RWPE2 (cell line): ENCODE measurements at regions not wholly inside any gene's neighbourhood (a gene's known extent, or its start where the extent isn't known, plus 50 kb on each side); places are given as distances from the start of the nearest gene placed in this dataset.

Experiments used
- ATAC-seq: fragments of 200-7000 bp; cut with Tn5 transposase; 3 replicates; pipeline ENCODE4 v1.9.1; 2021; ENCODE audit warnings: low read depth
- DNase-seq: peaks from one replicate; pipeline ENCODE4 v3.0.0-alpha.2; 2020; ENCODE audit warnings: low spot score
- H3K27ac ChIP-seq: fragments of 450-650 bp; 2 replicates; pipeline ENCODE4 v1.5.1; 2017; ENCODE audit warnings: mild to moderate bottlenecking; ENCODE audit not compliant: poor library complexity, severe bottlenecking
- H3K27me3 ChIP-seq: fragments of 250-450 bp; sonication (Bioruptor Pico); 2 replicates; pipeline ENCODE4 v1.5.1; 2021; ENCODE audit warnings: mild to moderate bottlenecking, moderate library complexity; ENCODE audit not compliant: insufficient read depth, poor library complexity, severe bottlenecking
- H3K36me3 ChIP-seq: fragments of 250-450 bp; sonication (Bioruptor Pico); 2 replicates; pipeline ENCODE4 v1.5.1; 2020; ENCODE audit warnings: low read depth, mild to moderate bottlenecking, moderate library complexity
- H3K4me1 ChIP-seq: fragments of 250-450 bp; sonication (Bioruptor Pico); 2 replicates; pipeline ENCODE4 v1.5.1; 2021; ENCODE audit warnings: mild to moderate bottlenecking, moderate library complexity; ENCODE audit not compliant: insufficient read depth, poor library complexity, severe bottlenecking
- H3K4me3 ChIP-seq: fragments of 250-450 bp; sonication (Bioruptor Pico); 2 replicates; pipeline ENCODE4 v1.5.1; 2021; ENCODE audit warnings: mild to moderate bottlenecking, moderate library complexity; ENCODE audit not compliant: severe bottlenecking
- H3K9me3 ChIP-seq: fragments of 250-450 bp; sonication (Bioruptor Pico); 2 replicates; pipeline ENCODE4 v1.5.1; 2021; ENCODE audit warnings: mild to moderate bottlenecking, moderate library complexity; ENCODE audit not compliant: severe bottlenecking
- TF ChIP-seq, protein P1 (sequence below): fragments of 450-650 bp; IDR thresholded peaks from one replicate; pipeline ENCODE4 v1.5.1; 2017; ENCODE audit warnings: mild to moderate bottlenecking, moderate library complexity; ENCODE audit not compliant: poor library complexity, severe bottlenecking

DNA sequence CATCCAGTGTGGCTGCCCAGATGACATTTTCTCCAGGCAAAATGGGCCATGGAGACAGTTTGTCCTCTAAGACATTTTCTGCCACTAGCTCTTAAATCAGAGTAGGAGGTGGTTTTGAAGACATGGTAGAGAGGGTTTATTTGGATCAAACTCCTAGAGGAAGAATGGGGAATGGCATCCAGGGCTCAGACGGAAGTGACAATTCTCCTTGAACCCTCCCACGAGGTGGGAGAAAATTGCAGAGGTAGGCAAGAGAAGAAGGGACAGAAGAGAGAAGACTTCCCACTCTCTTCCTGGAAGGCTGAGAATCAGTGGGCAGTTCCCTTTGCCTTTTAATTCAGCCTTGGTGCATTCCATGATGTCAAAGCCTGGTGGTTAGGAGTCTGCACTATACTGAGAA is 194.0 kb downstream of the SMIM20 start:
- no peak overlapping the region for H3K4me3 ChIP-seq
- DNase-seq, result no peak

DNA sequence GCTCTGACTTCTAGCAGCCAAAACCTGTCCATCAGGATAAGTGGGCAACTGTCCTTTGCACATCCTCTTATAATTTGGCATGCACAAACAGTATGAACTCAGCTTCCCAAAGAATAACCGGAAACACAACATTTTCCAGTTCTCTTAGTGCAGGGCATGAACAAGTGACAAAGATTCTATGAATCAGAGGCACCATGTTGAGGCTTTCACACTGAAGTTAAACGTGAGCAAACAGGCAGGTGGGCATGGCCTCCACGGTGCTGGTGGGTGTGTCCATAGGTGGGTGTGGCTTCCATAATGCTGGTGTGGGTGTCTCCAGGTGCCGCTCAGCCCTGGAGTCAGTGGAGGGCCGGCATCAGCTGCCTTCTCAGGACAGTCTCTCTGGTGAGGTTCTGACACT is 196.5 kb downstream of the SMIM20 start:
- TF ChIP-seq, protein P1, sequence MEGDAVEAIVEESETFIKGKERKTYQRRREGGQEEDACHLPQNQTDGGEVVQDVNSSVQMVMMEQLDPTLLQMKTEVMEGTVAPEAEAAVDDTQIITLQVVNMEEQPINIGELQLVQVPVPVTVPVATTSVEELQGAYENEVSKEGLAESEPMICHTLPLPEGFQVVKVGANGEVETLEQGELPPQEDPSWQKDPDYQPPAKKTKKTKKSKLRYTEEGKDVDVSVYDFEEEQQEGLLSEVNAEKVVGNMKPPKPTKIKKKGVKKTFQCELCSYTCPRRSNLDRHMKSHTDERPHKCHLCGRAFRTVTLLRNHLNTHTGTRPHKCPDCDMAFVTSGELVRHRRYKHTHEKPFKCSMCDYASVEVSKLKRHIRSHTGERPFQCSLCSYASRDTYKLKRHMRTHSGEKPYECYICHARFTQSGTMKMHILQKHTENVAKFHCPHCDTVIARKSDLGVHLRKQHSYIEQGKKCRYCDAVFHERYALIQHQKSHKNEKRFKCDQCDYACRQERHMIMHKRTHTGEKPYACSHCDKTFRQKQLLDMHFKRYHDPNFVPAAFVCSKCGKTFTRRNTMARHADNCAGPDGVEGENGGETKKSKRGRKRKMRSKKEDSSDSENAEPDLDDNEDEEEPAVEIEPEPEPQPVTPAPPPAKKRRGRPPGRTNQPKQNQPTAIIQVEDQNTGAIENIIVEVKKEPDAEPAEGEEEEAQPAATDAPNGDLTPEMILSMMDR, result no peak
- Histone ChIP-seq H3K27ac (no peak overlapping the region), H3K27me3 (no peaks in the 10 kb centered on the region), H3K4me1 (peaks cover 7% of the 10 kb centered on the region), H3K4me3 (no peak overlapping the region), H3K36me3 (no peaks in the 10 kb centered on the region), H3K9me3 (peaks cover 7% of the 10 kb centered on the region)
- DNase-seq (no peak), ATAC-seq (no peak)

More for the DNA sequence above, 194.0 kb downstream of the SMIM20 start:
- TF ChIP-seq, protein P1, result no peak
- H3K27me3 ChIP-seq, result no peaks in the 10 kb centered on the region
- peaks cover 1% of the 10 kb centered on the region for H3K9me3 ChIP-seq
- no peak overlapping the region for H3K27ac ChIP-seq
- no peaks in the 10 kb centered on the region for H3K36me3 ChIP-seq
- ATAC-seq, result no peak
- peaks cover 8% of the 10 kb centered on the region for H3K4me1 ChIP-seq

DNA sequence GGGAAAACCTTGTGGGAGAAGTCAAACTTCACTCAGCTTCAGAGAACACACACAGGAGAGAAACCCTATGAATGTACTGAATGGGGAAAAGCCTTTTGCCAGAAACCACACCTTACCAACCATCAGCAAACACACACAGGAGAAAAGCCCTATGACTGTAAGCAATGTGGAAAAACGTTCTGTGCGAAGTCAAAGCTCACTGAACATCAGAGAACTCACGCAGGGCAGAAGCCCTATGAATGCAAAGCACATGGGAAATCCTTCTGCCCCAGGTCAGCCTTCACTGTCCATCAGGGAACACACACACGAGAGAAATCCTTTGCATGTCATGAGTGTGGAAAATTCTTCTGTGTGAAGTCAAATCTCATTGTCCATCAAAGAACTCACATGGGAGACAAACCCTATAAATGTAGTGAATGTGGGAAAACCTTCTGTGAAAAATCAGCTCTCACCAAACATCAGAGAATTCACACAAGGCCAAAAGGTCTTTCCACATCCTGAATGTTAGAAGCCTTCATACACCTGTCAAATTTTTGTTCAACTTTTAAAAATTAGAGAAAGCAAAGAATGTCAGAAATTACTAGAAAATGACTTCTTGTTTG is 199.4 kb downstream of the SMIM20 start:
- Histone ChIP-seq H3K4me1 (no peaks in the 10 kb centered on the region), H3K27ac (no peak overlapping the region), H3K9me3 (peaks cover 7% of the 10 kb centered on the region), H3K36me3 (no peaks in the 10 kb centered on the region), H3K4me3 (no peak overlapping the region), H3K27me3 (no peaks in the 10 kb centered on the region)
- DNase-seq (no peak), ATAC-seq (no peak)
- TF ChIP-seq, protein P1, result no peak

GRCh38 chr4:26116057-26116456 is 202.0 kb downstream of the SMIM20 start:
- DNase-seq (no peak), ATAC-seq (peak; percentile 58; the same call in 2 of the 3 replicates)
- H3K36me3 ChIP-seq, result no peaks in the 10 kb centered on the region
- H3K9me3 ChIP-seq, result peaks cover 7% of the 10 kb centered on the region
- TF ChIP-seq, protein P1, result no peak
- no peak overlapping the region for H3K4me3 ChIP-seq
- no peaks in the 10 kb centered on the region for H3K4me1 ChIP-seq
- no peaks in the 10 kb centered on the region for H3K27me3 ChIP-seq
- H3K27ac ChIP-seq, result no peak overlapping the region

DNA sequence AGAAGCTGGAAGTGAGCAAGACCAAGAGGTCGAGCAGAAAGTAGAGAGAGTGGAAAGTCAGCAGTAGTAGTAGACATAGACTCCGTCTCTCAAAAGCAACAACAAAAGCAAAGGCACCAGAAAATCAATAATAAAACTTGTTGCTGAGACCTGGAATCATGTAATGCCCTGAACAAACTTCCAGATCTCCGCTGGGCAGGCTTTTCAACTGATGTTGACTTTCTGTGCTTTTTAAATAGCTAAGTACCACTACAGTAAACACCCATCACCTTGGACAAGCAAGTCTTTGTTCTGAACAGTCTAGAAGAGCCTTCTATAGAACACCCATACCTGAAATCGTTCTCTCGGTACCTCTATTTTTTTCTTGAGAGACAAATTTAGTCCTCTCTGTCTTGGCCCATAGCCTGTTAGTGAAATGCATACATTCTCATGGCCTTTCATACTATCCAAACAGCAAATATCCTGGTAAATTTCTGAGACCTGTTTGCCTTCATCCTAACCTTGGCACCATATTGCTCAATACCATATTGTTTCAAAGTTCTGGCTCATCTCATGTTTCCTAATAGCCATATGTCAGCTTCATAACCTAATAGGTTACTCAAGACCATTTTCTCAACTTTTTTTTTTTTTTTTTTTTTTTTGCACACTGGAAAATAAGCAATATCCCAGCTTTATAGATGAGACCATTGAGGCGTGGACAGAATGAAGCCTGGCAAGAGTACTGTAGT is 200.6 kb upstream of the RBPJ start:
- TF ChIP-seq, protein P1, result no peak
- Histone ChIP-seq H3K9me3 (no peaks in the 10 kb centered on the region), H3K4me3 (no peak overlapping the region), H3K36me3 (no peaks in the 10 kb centered on the region), H3K27ac (no peak overlapping the region), H3K4me1 (no peaks in the 10 kb centered on the region), H3K27me3 (no peaks in the 10 kb centered on the region)
- ATAC-seq (peak; percentile 64; the same call in 2 of the 3 replicates), DNase-seq (no peak)
